GM03348 (cell line): ENCODE measurements at regions not wholly inside any gene's neighbourhood (a gene's known extent, or its start where the extent isn't known, plus 50 kb on each side); places are given as distances from the start of the nearest gene placed in this dataset.

ENCODE experiments used
- DNase-seq: peaks from one replicate; pipeline ENCODE4 v3.0.0; 2012; ENCODE audit warnings: low spot score

DNA sequence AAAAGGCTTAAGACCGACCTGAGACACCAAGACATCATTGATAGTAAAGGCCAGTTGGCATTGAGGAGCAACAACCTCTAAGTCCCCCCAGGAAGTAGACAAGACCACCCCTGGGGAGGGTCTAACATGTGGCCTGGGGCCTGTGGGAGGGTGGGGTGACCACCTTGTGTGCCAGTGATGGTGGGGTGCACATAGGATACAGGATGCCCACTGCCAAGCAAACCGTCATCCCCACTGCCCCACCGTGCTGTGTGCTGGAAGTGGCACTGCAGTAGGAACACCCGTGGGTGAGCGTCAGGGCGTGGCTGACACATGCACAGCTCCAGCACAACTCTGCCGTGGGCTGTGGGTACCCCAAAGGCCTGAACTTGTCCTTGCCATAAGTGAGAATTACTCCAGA lies 84.3 kb upstream of the LGALSL start:
- no peak for DNase-seq

DNA sequence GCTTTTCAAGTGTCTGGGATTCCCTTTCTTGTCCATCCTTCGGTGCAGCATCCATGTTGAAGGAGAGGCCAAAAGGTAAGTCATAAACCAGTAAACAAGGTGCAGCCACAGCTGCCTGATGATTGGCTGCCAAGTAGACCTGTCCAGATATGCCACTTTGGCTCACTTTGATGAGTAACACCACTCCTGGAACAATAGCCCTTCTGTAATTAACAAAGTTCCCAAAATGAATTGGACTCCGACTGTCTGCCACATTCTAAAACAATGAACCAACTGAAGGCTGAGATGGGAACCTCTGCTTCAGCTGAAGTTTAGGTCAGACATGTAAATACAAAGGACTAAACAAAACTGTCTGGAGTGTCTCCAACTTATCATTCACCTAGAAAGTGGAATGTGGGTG lies 82.2 kb upstream of the LGALSL start:
- no peak for DNase-seq

DNA sequence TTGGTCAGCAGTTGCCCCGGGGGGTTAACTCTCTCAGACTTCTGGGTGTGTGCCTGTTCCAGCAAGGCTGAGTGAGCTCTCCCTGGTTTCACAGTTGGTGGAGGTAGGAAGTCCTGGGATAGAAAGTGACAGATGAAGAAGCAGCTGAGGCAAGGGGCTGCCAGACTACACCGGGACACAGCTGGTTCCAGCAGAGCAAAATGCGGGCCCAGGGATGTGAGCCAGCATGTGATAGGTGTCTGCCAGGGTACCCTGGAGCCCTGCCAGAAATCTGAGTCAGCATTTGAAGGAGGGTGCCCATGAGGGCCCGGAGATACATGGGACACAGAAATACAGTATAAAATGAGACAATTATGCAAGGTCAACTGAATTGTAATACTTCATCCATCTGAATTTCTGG lies 79.3 kb upstream of the LGALSL start:
- no peak for DNase-seq

DNA sequence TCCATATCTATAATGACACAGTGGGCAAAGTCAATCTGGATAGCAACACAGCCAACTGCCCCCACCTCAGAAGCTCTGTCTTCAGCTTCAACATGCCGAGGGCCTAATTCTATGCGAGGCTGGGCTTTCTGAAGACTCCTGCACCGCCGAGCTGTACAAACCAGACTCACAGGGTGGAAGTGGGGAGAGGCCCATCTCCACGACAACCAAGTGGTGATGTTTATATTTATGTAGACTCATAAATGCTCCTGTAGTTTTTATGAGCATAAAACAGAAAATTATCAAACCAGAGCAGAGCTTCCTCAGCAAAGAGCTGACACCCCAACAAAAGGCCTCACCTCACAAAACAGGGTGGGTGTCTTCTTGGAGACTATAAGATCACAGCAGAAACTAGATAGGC lies 77.0 kb upstream of the LGALSL start:
- no peak for DNase-seq

DNA sequence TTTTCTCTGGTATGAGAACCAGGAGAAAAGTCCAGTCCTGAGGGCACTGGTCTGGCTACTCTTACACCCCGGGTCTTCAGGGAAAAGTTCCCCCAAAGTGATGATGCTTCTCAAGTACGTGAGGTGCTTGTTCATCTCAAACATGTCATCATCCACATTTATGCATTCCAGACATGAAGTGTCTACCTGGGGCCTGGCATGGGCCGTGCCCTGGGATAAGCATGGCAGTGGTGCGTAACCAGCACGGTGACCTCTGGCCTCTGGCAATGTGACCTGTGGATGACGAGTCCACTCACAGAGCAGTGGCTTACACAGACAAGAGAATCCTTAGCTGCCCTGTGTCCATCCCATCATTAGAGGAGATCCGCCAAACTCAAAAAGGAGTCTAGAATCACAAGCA lies 74.8 kb upstream of the LGALSL start:
- DNase-seq = no peak

DNA sequence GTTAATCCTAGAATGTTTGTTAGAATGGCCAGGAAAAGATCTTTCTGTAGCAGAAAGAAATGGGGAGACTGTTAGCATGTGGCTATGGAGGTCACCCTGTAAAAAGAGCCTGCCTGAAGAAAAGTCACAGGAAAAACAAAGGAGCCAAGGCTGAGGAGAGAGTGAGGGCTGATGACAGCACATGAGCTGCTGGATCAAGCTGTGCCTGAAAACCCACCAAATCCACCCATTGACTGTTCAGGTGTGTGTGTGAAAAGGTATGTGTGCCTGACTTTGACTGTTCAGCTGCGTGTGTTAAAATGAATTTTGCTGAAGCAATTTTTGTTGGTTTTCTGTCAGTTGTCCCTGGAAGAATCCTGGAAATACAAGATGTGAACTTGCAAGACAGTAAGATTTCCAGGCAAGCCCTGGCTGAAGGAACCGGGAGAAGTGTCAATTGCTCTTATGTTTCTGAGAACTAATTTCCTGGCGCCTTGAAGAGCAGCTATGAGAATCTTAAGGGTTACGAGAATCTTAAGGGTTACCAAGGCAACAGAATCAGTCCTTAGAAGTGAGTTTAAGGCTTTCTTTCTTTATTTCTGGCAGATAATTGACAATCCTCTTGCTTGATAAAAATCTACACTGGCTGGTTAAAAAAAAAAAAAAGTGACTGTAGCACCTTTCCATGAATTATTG lies 73.0 kb upstream of the LGALSL start:
- no peak for DNase-seq

DNA sequence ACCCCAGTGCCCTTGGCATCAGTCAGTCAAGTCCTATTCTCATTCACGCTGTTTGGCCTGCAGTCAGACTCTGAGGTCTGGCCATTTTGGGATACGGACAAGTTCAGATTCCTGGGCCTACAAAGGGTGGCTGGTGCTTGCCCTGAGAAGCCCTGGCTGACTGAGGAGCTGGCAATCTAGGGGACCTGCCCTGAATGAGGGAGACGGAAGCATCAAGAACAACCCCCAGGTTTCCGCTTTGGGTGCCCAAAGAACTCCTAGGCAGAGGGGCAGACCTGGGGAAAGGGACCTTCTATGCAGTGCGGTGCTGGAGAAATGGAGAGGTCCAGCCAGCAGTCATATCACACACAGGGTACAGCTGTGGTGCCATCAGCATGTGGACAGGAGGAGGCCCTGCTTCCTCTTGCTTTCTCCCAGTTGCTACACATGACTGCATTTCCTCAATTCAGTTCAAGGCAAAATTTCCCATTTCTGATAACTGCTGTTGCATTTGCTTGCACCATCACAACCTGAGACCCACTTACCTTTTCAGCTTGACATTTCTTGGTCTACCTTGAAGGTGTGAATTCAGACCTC lies 70.9 kb upstream of the LGALSL start:
- DNase-seq = no peak

DNA sequence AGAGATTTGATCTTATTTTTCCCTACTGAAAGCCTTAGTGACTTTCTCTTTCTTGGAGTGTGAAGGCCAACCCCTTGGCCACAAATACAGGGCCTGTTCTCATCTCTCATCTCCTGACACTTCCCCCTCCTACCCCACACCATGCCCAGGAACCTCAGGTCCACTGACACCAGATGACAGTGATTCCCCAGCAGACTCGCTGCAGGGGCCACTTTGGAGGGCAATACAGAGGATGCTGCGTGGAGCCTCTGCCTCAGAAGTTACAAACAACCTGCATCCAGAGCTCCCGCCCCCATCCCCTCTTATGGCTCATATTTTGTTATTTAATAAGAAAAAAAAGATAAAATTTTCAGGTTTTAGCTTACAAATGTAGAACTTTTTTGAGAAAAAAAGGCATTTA lies 70.1 kb upstream of the LGALSL start:
- no peak for DNase-seq

DNA sequence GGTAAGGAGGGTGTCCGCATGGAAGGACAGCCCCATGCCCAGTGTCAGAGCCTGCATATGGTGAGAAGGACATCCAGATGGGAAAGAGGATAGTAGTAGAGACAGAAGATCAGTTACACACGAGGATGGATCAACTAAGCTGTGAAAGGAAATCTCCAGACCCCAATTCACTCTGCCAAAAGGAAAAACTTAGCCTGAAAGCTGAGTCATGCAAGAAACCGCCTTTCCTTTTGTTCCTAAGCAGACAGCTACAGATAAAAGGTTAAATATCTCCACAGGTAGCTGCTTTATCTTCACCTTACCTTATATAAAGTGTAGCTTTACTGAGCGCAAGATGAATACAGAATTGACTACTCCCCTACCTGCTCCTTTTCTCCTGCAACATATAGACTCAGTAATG lies 67.3 kb upstream of the LGALSL start:
- DNase-seq = no peak

DNA sequence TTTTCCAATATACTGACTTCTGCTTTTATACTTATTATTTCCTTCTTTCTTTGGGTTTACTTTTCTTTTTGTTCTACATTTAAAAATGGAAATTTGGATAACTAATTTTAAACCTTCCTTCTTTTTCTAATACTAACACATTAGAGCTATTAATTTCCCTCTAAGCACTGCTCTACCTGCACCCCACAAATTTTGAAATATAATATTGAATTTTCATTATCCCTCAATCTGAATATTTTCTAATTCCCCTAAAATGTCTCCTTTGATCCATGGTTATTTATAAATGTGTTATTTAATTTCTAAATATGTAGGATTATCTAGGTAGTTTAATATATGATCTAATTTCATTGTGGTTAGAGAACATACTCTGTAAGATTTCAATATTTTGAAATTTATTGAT lies 63.4 kb upstream of the LGALSL start:
- DNase-seq = no peak

DNA sequence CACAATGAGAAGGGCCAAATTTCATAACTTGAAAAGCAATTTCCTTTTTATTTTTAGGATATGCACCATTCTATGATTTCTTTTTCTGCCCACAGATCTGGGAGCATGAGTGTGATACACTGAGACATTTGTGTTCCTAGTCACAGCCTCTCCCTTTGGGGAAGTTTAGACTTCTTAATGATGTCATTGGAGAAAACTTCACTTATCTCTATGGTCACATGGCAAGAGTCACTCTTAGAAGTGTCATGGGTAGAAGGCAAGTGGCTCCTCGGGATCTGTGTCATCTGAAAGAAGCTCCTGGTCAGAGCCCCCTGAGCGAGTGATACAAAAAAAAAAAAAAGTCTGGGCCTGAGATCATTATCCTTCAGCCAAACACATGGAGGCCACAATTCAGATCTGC lies 62.5 kb upstream of the LGALSL start:
- DNase-seq = no peak

DNA sequence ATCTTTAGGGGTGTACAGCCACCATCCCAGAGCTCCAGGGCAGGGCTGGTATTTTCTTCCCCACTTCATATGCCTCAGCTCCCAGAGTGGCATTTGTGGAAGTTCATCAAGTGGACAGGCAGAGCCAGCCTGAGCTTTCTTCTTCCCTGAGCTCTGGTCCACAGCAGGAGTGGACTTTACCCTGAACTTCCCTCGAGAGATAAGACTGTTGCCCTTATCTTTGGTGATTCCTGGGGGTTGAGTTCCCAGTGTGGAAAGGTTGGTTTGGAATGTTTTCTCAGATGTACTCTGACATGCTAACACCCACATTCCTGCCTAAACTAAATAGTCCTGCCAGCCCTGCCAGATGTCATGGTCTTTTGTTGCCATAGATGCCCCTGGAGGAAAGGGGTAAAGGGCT lies 62.0 kb upstream of the LGALSL start:
- no peak for DNase-seq

DNA sequence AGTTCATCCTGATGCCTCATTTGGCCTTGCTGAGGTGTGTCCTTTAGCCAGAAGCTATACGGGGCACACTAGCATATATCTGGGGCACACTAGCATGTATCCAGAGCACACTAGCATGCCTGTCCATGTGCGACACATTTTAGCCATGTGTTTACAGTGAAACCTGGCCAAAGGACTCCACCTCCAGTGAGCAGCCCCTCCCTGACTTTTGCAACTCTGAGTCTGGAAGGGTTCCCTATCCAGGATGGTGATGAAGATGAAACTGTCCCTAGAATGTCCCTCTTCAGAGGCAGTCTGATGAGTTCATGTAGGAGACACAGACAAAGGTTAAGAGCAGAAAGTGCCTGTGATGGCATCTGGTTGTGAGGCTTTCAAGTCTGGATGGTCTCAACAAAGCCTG lies 61.4 kb upstream of the LGALSL start:
- no peak for DNase-seq

DNA sequence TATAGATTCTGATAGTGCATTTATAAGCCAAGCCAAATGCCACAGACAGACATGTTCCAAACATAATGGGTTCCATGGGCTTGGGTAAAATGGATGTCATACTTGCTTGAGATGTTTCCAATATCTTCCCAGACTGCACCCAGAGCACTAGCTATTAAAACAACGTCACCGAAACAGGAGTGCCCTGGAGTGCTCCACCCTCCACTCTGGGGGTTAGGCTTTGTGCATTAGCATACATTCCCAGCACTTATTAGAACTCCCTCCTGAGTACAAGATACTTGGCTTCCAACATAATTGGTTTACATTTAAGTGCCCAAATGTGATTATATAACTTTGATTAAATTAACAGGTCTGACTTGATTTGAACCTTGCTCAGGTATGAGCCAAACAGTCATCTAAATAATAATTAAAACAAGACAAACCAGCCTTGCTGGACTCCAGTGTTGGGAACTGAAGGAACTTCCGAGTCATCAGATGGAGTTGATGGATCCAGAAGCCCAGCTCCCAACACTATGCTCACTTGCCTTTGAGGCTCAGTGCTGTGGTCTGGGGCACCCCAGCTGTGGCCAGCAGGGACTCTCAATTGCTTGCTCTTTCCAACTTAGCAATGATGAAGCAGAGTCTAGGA lies 60.5 kb upstream of the LGALSL start:
- DNase-seq = no peak

DNA sequence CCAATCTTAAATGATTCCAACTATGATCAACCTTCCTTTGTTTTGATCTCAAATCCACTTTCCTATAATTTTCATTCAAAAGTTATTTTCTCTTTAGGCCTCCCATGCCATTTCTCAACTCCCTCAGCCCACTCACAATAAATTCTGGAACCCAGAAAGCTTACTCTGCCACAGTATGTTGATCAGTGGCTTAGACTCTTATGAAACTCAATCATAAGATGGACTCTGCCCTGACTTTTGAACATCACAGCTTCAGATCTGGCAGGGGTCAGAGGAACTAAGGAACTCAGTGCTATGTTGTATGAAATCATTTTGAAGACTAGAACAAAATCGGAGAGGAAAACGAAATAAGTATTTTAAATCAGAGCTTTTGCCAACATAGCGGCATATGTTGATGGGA lies 59.8 kb upstream of the LGALSL start:
- no peak for DNase-seq

DNA sequence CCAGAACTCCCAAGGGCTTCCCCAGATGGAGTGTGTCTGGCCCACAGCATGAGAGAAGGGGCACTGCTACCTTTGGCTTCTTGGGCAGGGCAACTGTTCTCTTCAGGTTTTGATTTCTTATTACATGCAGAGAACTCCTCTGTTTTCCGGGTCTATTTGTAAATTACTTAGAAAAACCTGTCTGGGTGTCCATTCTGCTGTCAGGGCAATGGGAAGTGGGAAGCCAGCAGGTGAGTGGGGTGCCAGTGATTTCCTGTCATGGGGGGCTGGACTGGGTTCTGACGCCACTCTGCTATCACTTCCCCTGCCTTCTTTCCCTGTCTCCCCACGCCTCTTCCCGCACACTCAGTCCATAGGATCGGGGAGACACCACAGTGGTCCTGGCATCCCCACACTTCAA lies 58.0 kb upstream of the LGALSL start:
- DNase-seq = no peak

DNA sequence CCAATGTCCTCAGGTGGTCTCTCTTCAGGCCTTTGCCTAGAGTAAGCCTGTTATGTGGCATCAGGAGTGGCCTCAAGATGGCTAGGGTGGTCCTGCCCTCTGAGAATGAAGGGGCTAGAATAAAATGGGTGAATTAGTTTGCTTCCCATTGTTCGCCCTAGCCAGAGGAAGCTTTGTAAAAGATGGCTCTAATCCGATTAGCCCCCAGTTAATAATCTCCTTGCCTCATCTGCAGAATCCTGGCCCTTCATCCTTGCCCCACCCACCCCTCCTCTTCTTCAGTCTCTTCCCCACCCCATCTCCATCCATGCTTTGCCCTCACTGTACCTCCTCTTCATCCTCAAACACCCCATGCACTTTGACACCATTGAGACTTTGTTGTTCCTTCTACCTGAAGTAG lies 57.4 kb upstream of the LGALSL start:
- no peak for DNase-seq

DNA sequence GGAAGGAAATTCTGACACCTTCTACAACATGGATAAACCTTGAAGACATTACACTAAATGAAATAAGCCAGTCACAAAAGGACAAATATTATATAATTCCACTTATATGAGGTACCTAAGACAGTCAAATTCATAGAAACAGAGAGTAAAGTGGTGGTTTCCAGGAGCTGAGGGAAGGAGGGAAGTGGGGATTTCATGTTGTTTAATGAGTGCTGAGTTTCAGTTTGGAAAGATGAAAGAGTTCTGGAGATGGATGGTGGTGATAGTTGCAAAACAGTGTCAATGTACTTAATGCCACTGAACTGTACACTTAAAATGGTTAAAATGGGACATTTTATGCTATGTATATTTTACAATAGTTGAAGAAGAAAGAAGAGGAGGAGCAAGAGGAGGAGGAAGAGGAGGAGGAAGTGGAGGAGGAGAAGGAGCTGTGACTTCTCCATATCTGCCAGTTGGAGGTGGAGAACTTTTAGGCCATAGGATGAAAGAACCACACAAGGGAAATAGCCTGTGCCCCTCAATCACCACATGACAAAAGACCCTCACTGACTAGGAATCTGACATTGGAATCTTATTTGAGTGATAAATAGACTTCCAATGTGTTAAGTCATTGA lies 55.3 kb upstream of the LGALSL start:
- DNase-seq = no peak

DNA sequence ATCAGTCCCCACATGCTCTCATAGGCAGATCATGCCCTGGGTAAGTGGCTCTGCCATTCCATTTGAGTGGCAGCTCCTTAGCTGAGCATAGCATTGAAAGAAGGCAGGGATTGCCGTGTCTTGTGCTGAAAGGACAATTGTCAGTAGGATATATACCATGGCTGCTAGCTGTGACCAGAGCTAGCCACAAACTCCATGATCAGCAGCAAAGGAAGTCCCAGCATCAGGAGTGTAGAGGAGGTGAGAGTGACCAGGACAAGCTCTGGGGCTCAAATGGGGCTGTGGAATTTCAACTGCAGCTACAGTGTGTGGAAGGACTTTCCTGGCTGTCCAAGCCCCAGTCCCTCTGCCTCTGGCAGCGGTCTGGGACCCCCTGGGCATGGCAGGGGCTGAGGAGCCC lies 54.4 kb upstream of the LGALSL start:
- no peak for DNase-seq

DNA sequence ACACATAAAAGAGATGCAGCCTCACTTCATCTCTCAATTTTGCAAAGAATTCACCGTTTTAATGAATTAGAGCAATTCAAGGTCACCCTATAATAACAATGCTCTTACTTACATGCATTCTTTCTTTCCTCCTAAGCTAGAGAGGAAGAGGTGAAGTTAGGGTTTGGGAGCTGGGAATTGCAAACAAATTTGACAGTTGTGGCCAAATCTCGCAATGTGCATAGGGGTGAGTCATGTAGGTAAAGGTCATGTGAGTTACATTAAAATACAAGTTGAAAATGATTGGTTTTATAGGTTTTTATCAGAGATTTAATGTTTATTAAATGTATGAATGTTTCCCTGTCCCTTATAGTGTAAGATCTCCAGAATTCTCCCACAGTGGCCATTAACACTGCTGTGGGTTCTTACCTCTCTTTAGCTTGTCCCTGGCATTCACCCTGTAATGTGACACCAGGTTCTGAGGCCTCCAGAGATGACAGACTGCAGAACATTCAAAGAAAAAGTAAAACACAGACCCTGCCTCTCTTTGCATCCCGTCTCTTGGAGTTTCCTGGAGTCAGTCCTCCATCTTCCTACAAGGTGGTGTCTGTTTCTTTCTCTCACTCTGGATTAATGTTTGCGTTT lies 53.7 kb upstream of the LGALSL start:
- no peak for DNase-seq

DNA sequence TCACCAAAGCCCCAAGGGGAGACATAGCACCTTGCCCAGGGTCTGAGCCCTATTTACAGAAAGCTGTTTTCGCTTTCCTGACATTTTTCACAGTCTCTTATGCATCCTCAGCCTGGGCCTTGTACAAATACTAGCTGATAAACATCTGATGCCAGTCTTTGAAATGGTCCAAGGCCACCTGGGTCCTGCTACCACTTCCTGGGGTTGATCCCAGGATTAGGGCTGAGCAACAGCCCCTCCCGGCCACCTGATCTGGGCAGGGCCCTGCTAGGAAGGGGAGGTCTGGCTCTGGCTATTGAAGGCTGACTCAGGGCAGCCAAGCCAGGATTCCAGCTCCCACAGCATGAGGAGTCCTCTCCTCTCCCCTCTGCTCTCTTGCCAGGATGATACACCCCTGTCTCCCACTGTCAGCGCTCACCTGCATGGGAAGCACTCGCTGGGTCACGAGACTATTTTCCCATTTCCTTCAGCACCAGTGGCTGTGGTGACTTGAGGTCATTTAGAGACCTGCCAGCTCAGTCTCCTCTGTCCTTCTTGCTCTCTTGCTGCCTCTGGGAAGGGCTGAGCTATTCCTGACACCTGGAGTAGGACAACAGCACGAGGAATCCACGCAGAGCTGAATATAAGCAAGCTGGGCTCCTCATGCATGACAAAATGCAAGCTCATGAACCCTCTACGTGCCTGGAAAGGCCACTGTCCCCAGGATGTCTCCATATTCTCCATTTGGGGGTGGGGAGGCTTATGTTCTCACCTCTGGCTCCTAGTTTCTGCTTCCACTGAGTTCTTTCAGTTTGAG lies 53.0 kb upstream of the LGALSL start:
- DNase-seq = no peak

DNA sequence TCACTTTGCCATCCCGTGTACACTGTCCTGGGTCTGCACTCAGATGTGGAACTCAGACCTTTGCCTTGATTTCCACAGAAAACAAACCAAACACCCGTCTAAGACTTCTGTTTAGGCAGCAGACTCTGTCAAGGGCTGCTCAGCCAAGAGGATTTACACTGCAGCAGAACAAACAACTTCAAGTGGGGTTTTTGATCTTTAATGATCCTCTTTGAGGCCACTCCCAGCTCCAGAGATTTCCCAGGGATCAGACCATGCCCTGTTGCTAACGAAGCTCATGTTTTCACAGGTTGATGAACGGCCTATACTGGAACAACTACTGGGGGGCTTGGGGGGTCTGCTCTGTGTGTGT lies 52.5 kb upstream of the LGALSL start:
- no peak for DNase-seq
